GM10266 (cell line): ENCODE measurements at regions not wholly inside any gene's neighbourhood (a gene's known extent, or its start where the extent isn't known, plus 50 kb on each side); places are given as distances from the start of the nearest gene placed in this dataset.
"Not testable (repeated sequence)": the region's sequence is repeated elsewhere in the genome, so short reads cannot be mapped to it uniquely, and the experiment has no call there.

Source experiments
- DNase-seq: peaks from one replicate; pipeline ENCODE4 v3.0.0; 2012; ENCODE audit errors: extremely low spot score
- TF ChIP-seq, protein P1 (sequence below): IDR thresholded peaks from 2 replicates; pipeline ENCODE4 v1.5.1; 2012; ENCODE audit warnings: mild to moderate bottlenecking, low read depth; ENCODE audit not compliant: control insufficient read depth, insufficient read depth; ENCODE audit errors: missing control alignments

DNA sequence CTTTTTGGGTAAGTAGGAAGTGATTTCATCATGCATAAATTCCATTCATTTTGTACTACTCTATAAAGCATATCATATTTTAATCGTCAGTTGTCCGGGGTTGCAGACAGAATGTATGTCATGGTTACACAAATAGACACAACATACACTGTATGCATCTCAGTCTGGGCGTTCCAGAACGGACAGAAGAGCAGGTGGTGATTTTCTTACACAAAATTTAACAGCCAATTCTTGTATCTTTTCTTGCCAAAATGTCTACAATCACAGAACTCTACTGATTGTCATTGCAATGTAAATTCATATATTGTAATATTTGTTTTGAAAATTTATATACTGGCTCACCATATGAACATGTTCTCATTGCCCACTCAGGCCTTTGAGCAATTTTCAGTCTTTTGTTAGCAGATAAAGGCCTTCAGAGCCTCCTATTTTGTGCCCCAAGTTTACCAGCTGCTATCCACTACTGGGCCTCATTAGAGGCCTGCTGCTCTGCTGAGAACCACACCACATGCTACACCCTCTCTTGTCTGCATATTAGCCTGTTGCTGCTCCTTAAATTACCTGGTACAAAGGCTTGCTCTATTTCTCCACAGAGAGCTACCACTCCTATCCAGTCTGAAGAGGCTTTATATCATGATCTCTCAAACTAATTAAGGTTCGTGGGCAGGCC, 61.5 kb downstream of the PRDM13 start:
- TF ChIP-seq, protein P1, sequence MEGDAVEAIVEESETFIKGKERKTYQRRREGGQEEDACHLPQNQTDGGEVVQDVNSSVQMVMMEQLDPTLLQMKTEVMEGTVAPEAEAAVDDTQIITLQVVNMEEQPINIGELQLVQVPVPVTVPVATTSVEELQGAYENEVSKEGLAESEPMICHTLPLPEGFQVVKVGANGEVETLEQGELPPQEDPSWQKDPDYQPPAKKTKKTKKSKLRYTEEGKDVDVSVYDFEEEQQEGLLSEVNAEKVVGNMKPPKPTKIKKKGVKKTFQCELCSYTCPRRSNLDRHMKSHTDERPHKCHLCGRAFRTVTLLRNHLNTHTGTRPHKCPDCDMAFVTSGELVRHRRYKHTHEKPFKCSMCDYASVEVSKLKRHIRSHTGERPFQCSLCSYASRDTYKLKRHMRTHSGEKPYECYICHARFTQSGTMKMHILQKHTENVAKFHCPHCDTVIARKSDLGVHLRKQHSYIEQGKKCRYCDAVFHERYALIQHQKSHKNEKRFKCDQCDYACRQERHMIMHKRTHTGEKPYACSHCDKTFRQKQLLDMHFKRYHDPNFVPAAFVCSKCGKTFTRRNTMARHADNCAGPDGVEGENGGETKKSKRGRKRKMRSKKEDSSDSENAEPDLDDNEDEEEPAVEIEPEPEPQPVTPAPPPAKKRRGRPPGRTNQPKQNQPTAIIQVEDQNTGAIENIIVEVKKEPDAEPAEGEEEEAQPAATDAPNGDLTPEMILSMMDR = no peak
- no peak for DNase-seq

DNA sequence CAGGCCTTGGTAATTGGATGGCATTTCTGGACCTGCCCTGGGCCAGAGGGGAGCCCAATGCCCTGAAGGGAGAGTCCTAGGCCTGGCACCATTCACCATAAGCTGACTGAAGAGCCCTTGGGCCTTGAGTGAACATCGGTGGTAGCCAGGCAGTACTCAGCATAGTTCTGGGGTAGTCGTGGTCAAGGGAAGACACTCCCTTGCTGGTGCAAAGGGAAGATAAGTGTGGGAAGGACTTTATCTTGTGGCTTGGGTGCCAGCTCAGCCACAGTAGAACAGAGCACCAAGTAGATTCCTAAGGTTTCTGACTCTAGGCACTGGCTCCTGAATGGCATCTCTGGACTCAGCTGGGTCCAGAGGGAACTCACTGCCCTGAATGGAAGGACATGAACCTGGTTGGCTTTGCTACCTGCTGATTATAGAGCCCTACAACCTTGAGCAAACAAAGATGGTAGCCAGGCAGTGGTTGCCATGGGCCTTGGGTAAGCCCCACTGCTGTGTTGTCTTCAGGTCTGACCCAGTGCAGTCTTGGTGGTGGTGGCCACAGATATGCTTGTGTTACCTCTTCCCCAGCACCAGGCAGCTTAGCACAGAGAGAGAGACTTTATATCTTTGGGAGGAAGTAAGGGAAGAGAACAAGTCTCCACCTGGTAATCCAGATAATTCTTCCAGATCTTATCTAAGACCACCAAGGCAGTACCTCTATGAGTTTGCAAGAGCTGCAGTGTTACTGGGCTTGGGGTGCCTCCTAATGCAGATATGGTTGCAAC, 83.5 kb downstream of the PRDM13 start:
- TF ChIP-seq, protein P1 = no peak
- DNase-seq = no peak

DNA sequence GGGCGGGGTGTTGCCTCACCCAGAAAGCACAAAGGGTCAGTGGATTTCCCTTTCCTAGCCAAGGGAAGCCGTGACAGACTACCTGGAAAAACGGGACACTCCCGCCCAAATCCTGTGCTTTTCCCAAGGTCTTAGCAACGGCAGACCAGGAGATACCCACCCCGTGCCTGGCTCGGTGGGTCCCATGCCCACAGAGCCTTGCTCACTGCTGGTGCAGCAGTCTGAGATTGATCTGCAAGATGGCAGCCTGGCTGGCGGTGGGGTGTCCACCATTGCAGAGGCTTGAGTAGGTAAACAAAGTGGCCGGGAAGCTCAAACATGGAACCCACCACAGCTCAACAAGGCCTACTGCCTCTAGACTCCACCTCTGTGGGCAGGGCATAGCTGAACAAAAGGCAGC, 95.7 kb downstream of the PRDM13 start:
- not testable (repeated sequence) for DNase-seq

DNA sequence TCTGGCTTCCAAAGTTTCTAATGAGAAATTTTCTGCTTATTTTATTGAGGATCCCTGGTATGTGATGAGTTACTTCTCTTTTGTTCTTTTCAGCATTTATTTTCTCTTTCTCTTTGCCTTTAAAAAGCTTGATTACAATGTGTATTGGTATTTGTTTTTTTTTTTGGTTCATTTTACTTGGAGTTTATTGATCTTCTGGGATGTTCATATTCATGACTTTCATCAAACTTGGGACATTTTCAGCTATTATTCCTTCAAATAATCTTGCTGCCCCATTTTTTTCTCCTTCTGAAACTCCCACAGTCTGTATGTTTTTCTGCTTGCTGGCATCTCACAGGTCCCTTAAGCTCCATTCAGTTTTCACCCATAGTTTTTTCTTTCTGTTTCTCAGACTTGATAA, 102.4 kb downstream of the PRDM13 start:
- TF ChIP-seq, protein P1 = no peak
- DNase-seq = no peak

DNA sequence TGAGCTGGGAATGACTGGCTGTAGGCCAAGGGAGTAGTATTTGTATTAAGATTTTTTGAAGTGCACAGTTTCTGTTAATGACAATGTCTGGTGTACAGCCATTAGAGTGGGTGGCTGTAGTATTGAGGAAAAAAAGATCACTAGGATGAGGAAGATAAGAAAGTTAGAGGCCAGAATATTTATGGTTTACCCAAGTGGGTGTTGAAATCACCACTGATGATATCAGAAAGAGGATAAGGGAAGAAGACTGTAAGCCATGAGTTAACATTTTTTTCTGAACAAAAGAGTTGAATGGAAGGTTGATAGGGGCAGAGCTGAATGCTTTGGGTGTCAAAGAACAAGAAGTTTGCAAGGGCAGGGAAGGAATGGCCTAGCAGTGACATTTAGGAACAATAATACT, 104.7 kb downstream of the PRDM13 start:
- no peak for DNase-seq
- TF ChIP-seq, protein P1 = no peak

DNA sequence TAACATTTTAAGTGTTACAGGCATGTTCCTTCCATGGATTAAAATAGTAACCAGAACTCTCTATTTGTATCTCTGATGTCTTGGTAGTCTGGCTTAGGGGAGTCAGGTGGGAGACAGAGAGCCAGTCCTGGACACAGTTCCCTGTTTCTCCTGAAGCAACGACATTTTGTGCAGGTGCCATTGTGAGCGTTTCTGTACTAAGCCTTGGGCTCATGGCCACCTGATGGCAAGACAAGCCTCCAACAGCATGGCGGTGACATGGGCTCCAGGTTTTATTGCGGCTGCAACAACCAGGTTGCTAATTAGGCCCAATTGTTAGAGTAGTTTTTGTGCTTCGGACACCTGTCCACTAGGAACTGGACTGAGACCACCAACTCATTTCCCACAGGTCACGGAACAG, 105.3 kb downstream of the PRDM13 start:
- TF ChIP-seq, protein P1 = no peak
- DNase-seq = no peak

DNA sequence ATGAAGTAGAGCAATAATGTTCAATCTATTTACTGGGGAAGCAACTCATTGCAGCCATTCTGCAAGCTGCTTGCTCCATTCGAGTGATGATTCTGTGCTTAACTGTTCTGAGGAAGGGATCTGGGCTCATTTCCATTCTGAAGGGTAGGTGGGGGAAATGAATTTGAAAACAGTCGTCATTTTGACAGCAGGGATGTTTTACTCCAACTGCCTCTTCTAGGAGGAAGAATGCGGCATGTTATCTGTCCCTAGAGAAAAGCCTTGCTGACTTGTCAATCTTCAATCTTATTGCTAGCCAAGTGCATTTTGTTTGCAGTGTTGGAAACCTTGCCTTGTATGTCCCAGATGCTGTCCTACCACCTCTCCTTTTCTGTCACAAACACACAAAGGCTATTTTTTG, 105.9 kb downstream of the PRDM13 start:
- TF ChIP-seq, protein P1 = no peak
- no peak for DNase-seq

DNA sequence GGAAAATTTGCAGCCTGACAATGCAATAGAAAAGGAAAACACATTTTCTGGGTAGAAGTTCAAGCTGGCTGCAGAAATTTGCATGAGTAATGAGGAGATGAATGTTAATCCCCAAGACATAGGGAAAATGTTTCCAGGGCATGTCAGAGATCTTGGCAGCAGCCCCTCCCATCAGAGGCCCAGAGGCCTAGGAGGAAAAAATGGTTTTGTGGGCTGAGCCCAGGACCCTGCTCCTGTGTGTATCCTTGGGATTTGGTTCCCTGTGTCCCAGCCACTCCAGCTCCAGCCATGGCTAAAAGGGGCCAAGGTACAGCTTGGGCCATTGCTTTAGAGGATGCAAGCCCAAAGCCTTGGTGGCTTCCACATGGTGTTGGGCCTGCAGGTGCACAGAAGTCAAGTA, 115.4 kb downstream of the PRDM13 start:
- not testable (repeated sequence) for DNase-seq

DNA sequence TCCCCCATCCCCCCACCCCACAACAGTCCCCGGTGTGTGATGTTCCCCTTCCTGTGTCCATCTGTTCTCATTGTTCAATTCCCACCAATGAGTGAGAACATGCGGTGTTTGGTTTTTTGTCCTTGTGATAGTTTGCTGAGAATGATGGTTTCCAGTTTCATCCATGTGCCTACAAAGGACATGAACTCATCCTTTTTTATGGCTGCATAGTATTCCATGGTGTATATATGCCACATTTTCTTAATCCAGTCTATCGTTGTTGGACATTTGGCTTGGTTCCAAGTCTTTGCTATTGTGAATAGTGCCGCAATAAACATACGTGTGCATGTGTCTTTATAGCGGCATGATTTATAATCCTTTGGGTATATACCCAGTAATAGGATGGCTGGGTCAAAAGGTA, 123.6 kb downstream of the PRDM13 start:
- DNase-seq = not testable (repeated sequence)
